ENCODE measurements at regions not wholly inside any gene's neighbourhood (a gene's known extent, or its start where the extent isn't known, plus 50 kb on each side); places are given as distances from the start of the nearest gene placed in this dataset.

DNA sequence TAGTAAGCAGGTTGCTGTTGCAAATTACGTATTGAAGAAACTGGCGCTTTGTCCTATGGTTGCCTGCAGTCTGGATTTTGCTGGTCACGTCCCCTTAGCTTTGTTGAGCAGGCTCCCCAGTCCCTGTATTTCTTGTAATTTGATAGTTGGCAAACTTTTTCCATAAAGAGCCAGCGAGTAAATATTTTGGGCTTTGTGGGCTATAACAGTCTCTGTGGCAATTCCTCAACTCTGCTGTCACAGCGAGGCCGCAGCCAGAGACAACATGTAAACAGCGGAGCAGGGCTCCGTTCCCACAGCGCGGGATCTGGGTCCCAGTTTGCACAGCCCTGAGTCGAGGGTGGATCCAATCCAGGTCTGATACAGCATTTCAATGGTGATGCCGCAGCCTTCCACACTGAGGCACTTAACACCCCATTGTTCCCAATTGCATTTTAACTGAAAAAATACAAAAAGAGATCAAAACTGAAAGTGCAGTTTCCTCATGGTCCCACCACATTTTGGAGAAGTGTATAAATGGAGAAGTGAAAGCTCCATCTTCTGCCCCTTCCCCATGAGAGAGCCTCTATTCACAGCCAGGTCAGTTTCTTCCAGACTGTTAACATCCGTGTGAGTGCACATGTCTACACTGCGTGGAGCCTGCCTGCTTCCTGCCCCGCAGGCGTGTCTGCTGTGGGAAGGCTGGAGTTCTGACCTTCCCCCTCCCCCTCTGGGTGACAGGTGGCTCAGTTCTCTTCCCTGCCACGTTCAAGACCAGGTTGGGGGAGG is 89.1 kb downstream of the RPS6KA4 start:
- Histone ChIP-seq H3K4me3 (peak overlapping the region; percentile 6 to 49 (median 34)), H3K36me3 (no peaks in the 10 kb centered on the region), H3K9me3 (no peaks in the 10 kb centered on the region), H3K27me3 (no peaks in the 10 kb centered on the region), H3K27ac (peak overlapping the region; percentile 40 to 77 (median 58)), H3K4me1 (peaks cover 0 to 21% (median 16%) of the 10 kb centered on the region in 4 donors)
- peak in 2 of 3 donors; percentile 59 to 63 for DNase-seq
- TF ChIP-seq POLR2A (IDR thresholded peaks at IDR 0.05), result no peak
- TF ChIP-seq, protein P1, sequence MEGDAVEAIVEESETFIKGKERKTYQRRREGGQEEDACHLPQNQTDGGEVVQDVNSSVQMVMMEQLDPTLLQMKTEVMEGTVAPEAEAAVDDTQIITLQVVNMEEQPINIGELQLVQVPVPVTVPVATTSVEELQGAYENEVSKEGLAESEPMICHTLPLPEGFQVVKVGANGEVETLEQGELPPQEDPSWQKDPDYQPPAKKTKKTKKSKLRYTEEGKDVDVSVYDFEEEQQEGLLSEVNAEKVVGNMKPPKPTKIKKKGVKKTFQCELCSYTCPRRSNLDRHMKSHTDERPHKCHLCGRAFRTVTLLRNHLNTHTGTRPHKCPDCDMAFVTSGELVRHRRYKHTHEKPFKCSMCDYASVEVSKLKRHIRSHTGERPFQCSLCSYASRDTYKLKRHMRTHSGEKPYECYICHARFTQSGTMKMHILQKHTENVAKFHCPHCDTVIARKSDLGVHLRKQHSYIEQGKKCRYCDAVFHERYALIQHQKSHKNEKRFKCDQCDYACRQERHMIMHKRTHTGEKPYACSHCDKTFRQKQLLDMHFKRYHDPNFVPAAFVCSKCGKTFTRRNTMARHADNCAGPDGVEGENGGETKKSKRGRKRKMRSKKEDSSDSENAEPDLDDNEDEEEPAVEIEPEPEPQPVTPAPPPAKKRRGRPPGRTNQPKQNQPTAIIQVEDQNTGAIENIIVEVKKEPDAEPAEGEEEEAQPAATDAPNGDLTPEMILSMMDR (IDR thresholded peaks at IDR 0.05), result no peak

DNA sequence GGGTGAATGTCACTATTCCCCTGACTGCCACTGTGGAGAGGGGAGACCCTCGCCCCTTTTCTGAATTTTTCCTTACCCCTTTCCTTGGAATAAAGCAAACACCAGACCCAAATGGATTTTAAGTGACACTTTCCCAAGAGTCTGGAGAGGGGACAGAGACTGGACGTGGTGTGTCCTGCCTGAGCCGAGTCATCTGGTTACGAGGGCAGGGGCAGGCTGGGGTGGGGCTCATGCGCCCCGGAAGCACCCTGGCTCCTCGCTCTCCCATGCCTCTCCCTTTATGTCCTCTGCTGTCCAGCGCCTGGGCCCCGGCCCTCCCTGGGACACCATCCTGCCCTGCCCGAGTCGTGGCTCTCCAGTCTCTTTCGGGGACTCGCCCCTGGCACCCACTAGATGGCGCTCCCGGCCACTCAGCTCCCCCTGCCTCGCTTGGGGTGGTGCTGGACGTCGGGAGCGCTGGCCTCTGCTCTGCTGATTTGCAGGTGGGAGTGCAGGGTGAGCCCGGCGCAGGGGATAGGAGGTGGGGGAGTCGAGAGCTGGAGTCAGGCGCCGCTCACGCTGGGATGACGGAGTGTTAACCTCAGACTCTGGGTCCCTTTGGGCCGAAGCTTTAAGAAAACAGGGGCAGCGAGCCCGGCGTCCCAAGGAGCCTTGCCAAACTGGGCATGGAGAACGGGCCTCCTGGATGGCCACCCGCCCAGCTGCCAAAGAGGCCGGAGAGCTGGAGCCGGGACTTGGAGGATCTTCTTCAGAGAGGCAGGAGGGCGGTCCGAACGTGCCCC is 89.8 kb downstream of the RPS6KA4 start:
- Histone ChIP-seq H3K9me3 (no peaks in the 10 kb centered on the region), H3K27me3 (no peaks in the 10 kb centered on the region), H3K27ac (peak overlapping the region; percentile 40 to 77 (median 58)), H3K4me1 (peaks cover 0 to 21% (median 16%) of the 10 kb centered on the region in 4 donors), H3K4me3 (peak overlapping the region; percentile 20 to 49 (median 34)), H3K36me3 (no peaks in the 10 kb centered on the region)
- TF ChIP-seq POLR2A (IDR thresholded peaks at IDR 0.05), result no peak
- TF ChIP-seq, protein P1 (IDR thresholded peaks at IDR 0.05), result peak; percentile 52 to 83 (median 67)
- DNase-seq, result peak; percentile 77 to 88 (median 84)

DNA sequence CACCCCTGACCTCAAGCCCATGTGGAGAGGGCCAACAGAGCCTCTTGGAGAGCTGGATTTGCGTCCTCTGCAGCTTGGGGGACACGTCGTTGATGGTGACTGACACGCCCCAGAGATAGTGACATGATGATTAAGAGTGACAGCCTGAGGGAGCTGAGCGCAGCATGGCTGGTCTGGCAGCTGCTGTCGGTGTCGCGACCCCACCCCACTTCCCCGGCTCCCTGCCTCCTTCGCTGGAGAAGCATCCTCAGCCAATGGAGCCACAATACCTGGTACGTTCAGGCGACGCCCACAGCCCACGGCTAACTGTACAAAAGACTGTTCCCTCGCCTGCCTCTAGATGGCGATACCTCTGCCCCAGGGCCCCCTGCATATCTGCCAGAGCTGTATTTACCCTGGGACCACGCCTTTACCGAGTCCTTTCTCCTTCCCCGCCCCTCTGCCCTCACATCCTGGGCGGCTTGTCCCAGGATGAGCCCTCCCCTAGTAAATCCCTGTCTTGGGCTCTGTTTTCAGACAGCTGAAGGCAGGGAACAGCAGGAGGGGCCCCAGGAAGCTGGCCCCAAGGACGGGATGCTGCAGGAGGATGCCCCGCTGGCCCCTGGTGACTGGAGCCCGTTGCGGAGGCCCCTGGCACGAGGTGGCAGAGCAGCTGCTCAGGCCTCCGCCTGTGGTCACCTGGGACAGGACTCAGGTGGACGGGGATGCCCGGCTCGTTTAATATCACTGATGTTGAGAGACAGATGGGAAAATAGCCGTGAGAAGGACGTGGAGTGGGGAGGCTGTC is 90.6 kb downstream of the RPS6KA4 start:
- H3K9me3 ChIP-seq, result no peaks in the 10 kb centered on the region
- TF ChIP-seq POLR2A (IDR thresholded peaks at IDR 0.05), result no peak
- TF ChIP-seq, protein P1 (IDR thresholded peaks at IDR 0.05), result peak; percentile 48 to 88 (median 69)
- peak overlapping the region; percentile 20 to 49 (median 34) for H3K4me3 ChIP-seq
- H3K4me1 ChIP-seq, result peaks cover 0 to 21% (median 16%) of the 10 kb centered on the region in 4 donors
- no peaks in the 10 kb centered on the region for H3K27me3 ChIP-seq
- peak overlapping the region in 1 of 4 donors; percentile 77 for H3K27ac ChIP-seq
- DNase-seq, result peak; percentile 65 to 83 (median 72)
- no peaks in the 10 kb centered on the region for H3K36me3 ChIP-seq

DNA sequence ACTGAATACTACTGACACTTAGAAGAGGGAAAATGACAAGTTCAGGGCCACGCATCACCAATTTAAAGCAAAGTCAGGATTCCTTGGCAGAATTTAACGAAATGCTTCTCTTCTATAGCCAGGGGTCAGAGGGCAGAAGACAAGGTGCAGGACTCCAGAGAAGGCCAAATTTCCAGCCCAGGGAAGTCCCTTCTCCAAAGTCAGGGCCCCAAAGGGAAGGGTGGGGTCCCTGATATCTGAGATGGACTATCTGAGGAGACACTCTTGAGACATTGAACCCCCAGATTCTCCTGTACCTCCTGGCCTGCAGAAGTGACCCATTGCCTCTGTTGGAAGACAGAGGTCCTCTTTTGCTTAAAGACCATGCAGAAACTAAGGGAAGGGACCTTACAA is 91.2 kb downstream of the RPS6KA4 start:
- TF ChIP-seq, protein P1 (IDR thresholded peaks at IDR 0.05), result no peak
- no peak for TF ChIP-seq POLR2A (IDR thresholded peaks at IDR 0.05)
- Histone ChIP-seq H3K4me3 (no peak overlapping the region), H3K27me3 (no peaks in the 10 kb centered on the region), H3K27ac (no peak overlapping the region), H3K9me3 (no peaks in the 10 kb centered on the region), H3K36me3 (no peaks in the 10 kb centered on the region), H3K4me1 (peaks cover 0 to 21% (median 16%) of the 10 kb centered on the region in 4 donors)
- DNase-seq, result no peak

DNA sequence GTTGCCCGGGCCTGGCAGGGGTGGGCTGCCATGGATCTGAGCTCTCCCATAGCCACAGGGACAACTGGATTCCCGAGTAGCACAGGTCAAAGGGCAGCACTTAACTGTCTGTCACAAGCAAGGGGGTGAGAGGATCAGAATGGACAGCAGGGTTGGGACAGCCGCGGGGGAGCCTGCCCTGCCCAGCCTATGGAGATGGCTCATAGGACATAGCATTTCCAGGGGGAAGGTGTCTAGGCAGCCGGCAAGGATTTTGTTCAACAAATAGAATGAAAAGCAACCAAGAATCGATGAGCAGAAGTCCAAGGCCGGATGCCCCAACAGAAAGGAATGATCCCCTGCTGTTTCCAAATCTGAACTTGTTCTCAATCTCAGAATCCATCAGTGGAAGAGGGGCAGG is 92.9 kb downstream of the RPS6KA4 start:
- Histone ChIP-seq H3K36me3 (no peaks in the 10 kb centered on the region), H3K9me3 (no peaks in the 10 kb centered on the region), H3K4me1 (peaks cover 0 to 21% (median 16%) of the 10 kb centered on the region in 4 donors), H3K4me3 (no peak overlapping the region), H3K27ac (no peak overlapping the region), H3K27me3 (no peaks in the 10 kb centered on the region)
- no peak for TF ChIP-seq POLR2A (IDR thresholded peaks at IDR 0.05)
- TF ChIP-seq, protein P1 (IDR thresholded peaks at IDR 0.05), result no peak
- no peak for DNase-seq
